ENCODE measurements at regions not wholly inside any gene's neighbourhood (a gene's known extent, or its start where the extent isn't known, plus 50 kb on each side); places are given as distances from the start of the nearest gene placed in this dataset.

GRCh38 chr2:2825516-2826208 lies 494.6 kb upstream of the MYT1L start:
- TF ChIP-seq CTCF (IDR thresholded peaks at IDR 0.05) (no peak), POLR2AphosphoS5 (IDR thresholded peaks at IDR 0.05) (no peak), POLR2A (IDR thresholded peaks at IDR 0.05) (no peak)

All from suprapubic skin (tissue), 4 donors.